ENCODE measurements at regions not wholly inside any gene's neighbourhood (a gene's known extent, or its start where the extent isn't known, plus 50 kb on each side); places are given as distances from the start of the nearest gene placed in this dataset.
A peak's percentile ranks its signal among the peaks of the same experiment; 100 is the strongest.
"Not testable (repeated sequence)": the region's sequence is repeated elsewhere in the genome, so short reads cannot be mapped to it uniquely, and the experiment has no call there.

- no peak for DNase-seq
Measured at GRCh38 chr18:44342162-44342561, 338.5 kb upstream of the SETBP1 start.

GRCh38 chr18:44342946-44343345, 337.7 kb upstream of the SETBP1 start:
- DNase-seq = no peak

- no peak for DNase-seq
Measured at GRCh38 chr18:44343570-44343969, 337.1 kb upstream of the SETBP1 start.

- no peak for DNase-seq
Measured at GRCh38 chr18:44356566-44357157, 324.0 kb upstream of the SETBP1 start.

DNA sequence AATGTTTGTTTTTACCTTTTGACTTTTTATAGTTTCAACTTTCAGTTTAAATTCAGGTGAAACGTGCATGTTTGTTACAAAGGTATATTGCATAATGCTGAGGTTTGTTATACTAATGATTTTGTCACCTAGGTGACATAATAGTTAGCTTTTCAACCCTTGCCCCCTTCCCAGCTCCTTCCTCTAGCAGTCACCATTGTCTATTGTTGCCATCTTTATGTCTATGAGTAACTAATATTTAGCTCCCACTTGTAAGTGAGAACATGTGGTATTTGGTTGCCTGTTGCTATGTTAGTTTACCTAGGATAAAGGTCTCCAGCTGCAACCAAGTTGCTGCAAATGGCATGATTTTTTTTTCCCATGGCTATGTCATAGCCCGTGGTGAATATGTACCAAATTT, 322.3 kb upstream of the SETBP1 start:
- no peak for DNase-seq

DNA sequence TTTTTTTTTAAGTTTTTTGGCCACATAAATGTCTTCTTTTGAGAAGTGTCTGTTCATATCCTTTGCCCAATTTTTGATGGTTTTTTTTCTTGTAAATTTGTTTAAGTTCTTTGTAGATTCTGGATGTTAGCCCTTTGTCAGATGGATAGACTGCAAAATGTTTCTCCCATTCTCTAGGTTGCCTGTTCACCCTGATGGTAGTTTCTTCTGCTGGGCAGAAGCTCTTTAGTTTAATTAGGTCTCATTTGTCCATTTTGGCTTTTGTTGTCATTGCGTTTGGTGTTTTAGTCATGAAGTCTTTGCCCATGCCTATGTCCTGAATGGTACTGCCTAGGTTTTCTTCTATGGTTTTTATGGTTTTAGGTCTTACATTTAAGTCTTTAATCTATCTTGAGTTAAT, 320.9 kb upstream of the SETBP1 start:
- DNase-seq = not testable (repeated sequence)

- DNase-seq = not testable (repeated sequence)
Measured at GRCh38 chr18:44362213-44362612, 318.5 kb upstream of the SETBP1 start.

GRCh38 chr18:44370861-44371260, 309.8 kb upstream of the SETBP1 start:
- no peak for DNase-seq

DNA sequence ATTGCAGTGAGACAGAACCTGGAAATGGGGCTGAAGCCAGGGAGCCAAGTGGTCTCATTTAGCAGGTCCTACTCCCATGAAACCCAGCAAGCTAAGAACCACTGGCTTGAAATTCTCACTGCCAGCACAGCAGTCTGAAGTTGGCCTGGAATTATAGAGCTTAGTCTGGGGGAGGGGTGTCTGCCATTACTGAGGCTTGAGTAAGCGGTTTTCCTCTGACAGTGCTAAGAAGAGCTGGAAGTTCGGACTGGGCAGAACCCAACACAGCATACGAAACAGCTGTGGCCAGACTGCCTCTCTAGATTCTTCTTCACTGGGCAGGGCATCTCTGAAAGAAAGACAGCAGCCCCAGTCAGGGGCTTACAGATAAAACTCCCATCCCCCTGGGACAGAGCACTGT, 305.7 kb upstream of the SETBP1 start:
- DNase-seq = no peak

- DNase-seq = peak; percentile 0
Measured at GRCh38 chr18:44386401-44386800, 294.3 kb upstream of the SETBP1 start.

DNA sequence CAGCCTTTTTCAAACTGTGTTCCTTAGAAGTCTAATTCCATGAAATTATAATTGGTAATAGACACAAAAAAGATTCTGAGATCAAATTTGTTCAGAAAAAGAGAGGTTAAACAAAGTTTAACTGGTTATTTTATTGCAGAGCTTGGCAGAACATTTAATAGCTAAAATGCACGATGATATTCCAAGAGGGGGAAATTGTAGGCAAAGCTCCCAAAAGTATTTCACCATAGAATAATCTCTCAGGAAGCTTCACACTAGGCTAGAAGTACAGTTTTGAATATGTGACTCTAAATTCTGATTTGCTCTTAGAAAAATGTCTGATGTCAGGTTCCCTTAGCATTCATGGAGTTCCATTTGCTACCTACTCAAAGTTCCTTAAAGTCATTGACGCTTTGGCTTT, 292.4 kb upstream of the SETBP1 start:
- DNase-seq = peak; percentile 27

GRCh38 chr18:44392933-44393332, 287.8 kb upstream of the SETBP1 start:
- no peak for DNase-seq

DNA sequence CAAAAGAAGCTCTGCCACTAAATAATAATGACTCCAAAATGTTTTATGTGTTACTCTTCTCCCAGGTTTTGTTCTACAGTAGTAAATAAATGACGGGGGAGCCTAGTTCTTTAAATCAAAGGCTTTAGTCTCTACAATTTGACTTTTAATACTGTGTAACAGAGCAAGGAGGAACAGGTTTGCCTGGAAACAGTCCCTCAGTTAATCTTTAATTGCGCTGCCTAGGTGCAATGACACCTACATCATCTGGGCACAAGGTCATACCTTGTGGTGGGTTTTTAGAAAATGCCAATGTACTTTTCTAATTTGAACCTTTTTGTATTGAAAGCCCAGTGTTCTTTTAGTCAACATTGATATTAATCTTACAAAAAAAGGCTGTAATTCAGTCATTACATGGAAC, 287.3 kb upstream of the SETBP1 start:
- DNase-seq = no peak

- DNase-seq = no peak
Measured at GRCh38 chr18:44396550-44396949, 284.1 kb upstream of the SETBP1 start.

- no peak for DNase-seq
Measured at GRCh38 chr18:44409071-44409470, 271.6 kb upstream of the SETBP1 start.

GRCh38 chr18:44409515-44409914, 271.2 kb upstream of the SETBP1 start:
- no peak for DNase-seq

- no peak for DNase-seq
Measured at GRCh38 chr18:44410740-44411139, 269.9 kb upstream of the SETBP1 start.

GRCh38 chr18:44411262-44411905, 269.3 kb upstream of the SETBP1 start:
- DNase-seq = peak; percentile 5

DNA sequence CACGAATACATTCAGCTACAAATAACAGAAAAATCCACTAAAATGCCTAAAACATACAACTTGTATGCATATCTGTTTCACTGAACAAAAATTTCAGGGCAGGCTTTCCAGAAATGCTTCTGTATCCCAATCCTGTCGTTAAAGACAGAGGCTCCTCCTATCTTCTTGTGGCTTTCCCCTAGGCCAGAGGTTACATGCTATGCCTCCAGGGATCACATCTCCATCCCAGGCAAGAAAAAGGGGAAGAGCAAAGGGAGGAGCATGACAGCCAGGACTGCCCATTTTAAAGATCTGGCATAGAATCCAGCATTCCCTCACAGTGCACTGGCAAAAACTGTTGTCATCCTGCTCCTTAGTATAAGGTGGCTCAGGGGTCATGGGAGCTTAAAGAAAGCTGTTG, 268.7 kb upstream of the SETBP1 start:
- DNase-seq = no peak

DNA sequence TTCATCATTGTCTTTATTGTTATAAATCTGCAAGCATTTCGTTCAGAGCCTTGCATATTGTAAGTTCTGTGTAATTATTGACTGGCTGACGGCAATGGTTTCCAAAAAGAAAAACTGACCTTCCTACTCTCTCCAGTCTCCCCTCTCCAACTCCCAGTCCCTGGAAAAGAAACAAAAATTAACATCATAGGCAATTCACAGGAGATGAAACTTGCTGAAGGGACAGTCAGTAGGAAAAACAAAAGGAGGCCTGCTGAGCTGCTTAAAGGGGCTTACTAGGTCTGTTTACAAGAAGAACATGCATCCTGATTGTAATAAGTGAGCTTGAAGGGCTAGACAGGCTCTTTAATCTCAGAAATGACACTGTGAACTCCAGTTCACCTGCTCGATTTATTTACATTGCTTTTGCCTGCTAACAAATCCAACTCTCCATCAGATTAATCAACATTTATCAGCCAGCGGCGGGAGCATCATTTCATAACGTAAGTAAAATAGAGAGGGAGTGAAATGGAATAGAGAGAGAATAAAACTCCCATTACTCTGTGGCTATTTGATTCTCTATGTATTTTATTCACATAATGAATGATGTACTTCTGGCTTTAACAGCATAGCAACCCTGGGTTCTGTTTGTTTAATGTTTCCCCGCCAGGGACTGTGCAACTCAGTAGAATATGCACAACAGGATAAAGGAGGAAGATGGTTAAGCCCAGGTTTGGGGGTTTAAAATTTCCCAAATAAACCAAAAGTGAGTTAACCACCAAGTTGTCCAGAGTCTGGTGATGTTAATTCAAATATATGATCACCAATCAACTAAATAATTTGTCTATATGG, 256.7 kb upstream of the SETBP1 start:
- DNase-seq = no peak

- DNase-seq = no peak
Measured at GRCh38 chr18:44424645-44425035, 256.0 kb upstream of the SETBP1 start.

DNA sequence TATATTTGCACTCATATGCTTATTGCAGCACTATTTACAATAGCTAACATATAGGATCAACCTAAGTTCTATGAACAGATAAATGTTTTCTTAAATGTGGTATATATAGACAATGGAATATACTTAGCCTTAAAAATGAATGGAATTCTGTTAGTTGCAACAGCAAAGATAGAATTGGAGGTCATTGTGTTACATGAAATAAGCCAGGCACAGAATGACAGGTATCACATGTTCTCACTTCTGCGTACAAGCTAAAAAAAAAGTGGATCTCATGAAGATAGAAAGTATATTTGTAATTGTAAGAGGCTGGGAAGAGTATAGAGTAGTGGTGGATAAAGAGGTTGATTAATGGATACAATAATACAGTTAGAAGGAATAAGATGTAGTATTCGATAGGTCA, 255.5 kb upstream of the SETBP1 start:
- no peak for DNase-seq

DNA sequence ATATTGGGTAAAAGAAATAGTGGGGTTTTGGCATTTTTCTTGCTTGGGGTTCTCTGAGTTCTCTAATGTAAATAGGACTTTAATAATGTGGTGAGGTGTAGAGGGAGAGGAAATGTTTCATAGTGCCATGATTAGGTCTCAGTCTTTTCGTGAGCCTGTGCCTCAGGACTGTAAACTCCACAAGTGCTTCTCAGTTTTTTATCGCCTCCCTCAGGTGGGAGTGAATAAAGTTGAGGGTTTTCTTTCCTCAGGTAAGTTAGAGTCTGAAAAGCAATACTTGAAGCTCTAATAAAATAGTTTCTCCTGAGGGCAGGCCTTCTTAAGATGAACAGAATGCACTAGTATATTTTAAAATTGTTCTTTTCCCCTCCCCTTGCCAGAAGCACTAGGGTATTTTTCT, 243.1 kb upstream of the SETBP1 start:
- DNase-seq = no peak

DNA sequence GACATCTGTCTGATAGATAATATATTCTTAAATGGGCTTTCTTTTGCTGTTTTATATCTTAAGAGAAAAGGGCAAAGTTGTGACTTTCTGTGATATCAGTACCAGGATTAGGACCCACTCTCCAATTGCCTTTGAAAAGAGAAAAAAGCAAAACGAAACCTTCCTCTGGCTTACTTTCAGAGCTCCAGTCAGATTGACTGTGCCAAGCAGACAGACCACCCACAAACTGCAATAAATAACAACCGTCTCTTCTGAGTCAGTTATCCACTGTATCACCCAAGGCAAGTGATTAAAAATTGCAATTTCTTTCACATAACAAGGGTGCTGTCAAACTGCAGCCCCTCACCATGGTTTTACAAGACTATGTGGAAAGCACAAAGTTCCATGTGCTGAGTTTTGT, 230.5 kb upstream of the SETBP1 start:
- no peak for DNase-seq

Data from skin of body (tissue), 1 donor.